Mesenchymal stem cell (in vitro differentiated cells and primary cell): ENCODE measurements at regions not wholly inside any gene's neighbourhood (a gene's known extent, or its start where the extent isn't known, plus 50 kb on each side); places are given as distances from the start of the nearest gene placed in this dataset.
A peak's percentile ranks its signal among the peaks of the same experiment; 100 is the strongest.

Source experiments
- DNase-seq: peaks from one replicate; pipeline ENCODE4 v3.0.0-alpha.2; 2013
- H2AFZ ChIP-seq: one replicate; pipeline ENCODE4 v1.6.1; 2013; ENCODE audit warnings: low read depth, mild to moderate bottlenecking, control low read depth, inconsistent platforms, low read length, moderate library complexity
- H2AK5ac ChIP-seq: 2 replicates; pipeline ENCODE4 v1.6.1; 2013; ENCODE audit warnings: low read length, moderate library complexity, mild to moderate bottlenecking, inconsistent platforms; ENCODE audit not compliant: severe bottlenecking
- H2BK120ac ChIP-seq: one replicate; pipeline ENCODE4 v1.6.1; 2013; ENCODE audit warnings: low read depth, mild to moderate bottlenecking, inconsistent platforms, low read length, moderate library complexity
- H2BK12ac ChIP-seq, 2 experiments: one replicate each; pipeline ENCODE4 v1.6.1; 2013; ENCODE audit warnings: inconsistent platforms in 2 of 2, low read length in 2 of 2, mild to moderate bottlenecking in 2 of 2, moderate library complexity in 2 of 2, control low read depth in 1 of 2
- H2BK15ac ChIP-seq: one replicate; pipeline ENCODE4 v1.6.1; 2013; ENCODE audit warnings: mild to moderate bottlenecking, low read depth, inconsistent platforms; ENCODE audit not compliant: poor library complexity, severe bottlenecking
- H2BK5ac ChIP-seq: 2 replicates; pipeline ENCODE4 v1.6.1; 2013; ENCODE audit warnings: low read depth, mild to moderate bottlenecking, low read length, control low read depth, inconsistent platforms; ENCODE audit not compliant: poor library complexity, severe bottlenecking
- H3K14ac ChIP-seq, 2 experiments: one replicate each; pipeline ENCODE4 v1.6.1; 2013; ENCODE audit warnings: inconsistent platforms in 2 of 2, low read length in 2 of 2, control low read depth in 1 of 2, mild to moderate bottlenecking in 1 of 2, moderate library complexity in 1 of 2
- H3K18ac ChIP-seq, 2 experiments: one replicate each; pipeline ENCODE4 v1.6.1; 2013; ENCODE audit warnings: inconsistent platforms in 2 of 2, low read length in 2 of 2, control low read depth in 1 of 2, low read depth in 1 of 2, mild to moderate bottlenecking in 1 of 2
- H3K23ac ChIP-seq, 2 experiments: one replicate each; pipeline ENCODE4 v1.6.1; 2013; ENCODE audit warnings: inconsistent platforms in 2 of 2, low read length in 2 of 2, mild to moderate bottlenecking in 2 of 2, moderate library complexity in 2 of 2, control low read depth in 1 of 2
- H3K27ac ChIP-seq: 2 replicates; pipeline ENCODE4 v1.5.1; 2013; ENCODE audit warnings: mild to moderate bottlenecking, moderate library complexity, low read length, control low read depth, inconsistent platforms; ENCODE audit not compliant: poor library complexity, severe bottlenecking
- H3K27me3 ChIP-seq, 2 experiments: 2 replicates each; pipeline versions ENCODE4 v1.6.1 to v1.7.0; 2013; ENCODE audit warnings: low read length in 2 of 2, mild to moderate bottlenecking in 2 of 2, moderate library complexity in 2 of 2, control low read depth in 1 of 2, inconsistent platforms in 1 of 2; ENCODE audit not compliant: control insufficient read depth in 1 of 2, insufficient read depth in 1 of 2
- H3K36me3 ChIP-seq, 2 experiments: 2 replicates each; pipeline versions ENCODE4 v1.6.1 to v1.7.0; 2013; ENCODE audit warnings: low read length in 2 of 2, control low read depth in 1 of 2, inconsistent platforms in 1 of 2, low read depth in 1 of 2, mild to moderate bottlenecking in 1 of 2; ENCODE audit not compliant: insufficient read depth in 2 of 2, control insufficient read depth in 1 of 2
- H3K4ac ChIP-seq, 2 experiments: one replicate each; pipeline ENCODE4 v1.6.1; 2013; ENCODE audit warnings: inconsistent platforms in 2 of 2, low read length in 2 of 2, mild to moderate bottlenecking in 2 of 2, moderate library complexity in 2 of 2, control low read depth in 1 of 2, low read depth in 1 of 2
- H3K4me1 ChIP-seq: 2 replicates; pipeline ENCODE4 v1.6.1; 2013; ENCODE audit warnings: low read depth, low read length, control low read depth; ENCODE audit not compliant: control insufficient read depth, insufficient read depth
- H3K4me2 ChIP-seq: 2 replicates; pipeline ENCODE4 v1.6.1; 2013; ENCODE audit warnings: low read length, mild to moderate bottlenecking, inconsistent platforms; ENCODE audit not compliant: poor library complexity, severe bottlenecking
- H3K4me3 ChIP-seq, 2 experiments: 2 replicates each; pipeline versions ENCODE4 v1.5.1 to v1.7.0; 2013; ENCODE audit warnings: low read length in 2 of 2, mild to moderate bottlenecking in 2 of 2, control low read depth in 1 of 2, low read depth in 1 of 2; ENCODE audit not compliant: insufficient read depth in 1 of 2
- H3K79me1 ChIP-seq: replicated peaks from 2 replicates; pipeline ENCODE4 v1.6.1; 2013; ENCODE audit warnings: mild to moderate bottlenecking, control low read depth, low read length, inconsistent platforms; ENCODE audit not compliant: poor library complexity, severe bottlenecking
- H3K9ac ChIP-seq: 2 replicates; pipeline ENCODE4 v1.7.0; 2013; ENCODE audit warnings: mild to moderate bottlenecking, low read length, moderate library complexity
- H3K9me3 ChIP-seq: 2 replicates; pipeline ENCODE4 v1.7.0; 2013; ENCODE audit warnings: mild to moderate bottlenecking, low read length; ENCODE audit not compliant: control insufficient read depth
- H4K8ac ChIP-seq: one replicate; pipeline ENCODE4 v1.6.1; 2013; ENCODE audit warnings: inconsistent platforms, mild to moderate bottlenecking, low read length, moderate library complexity
- H4K91ac ChIP-seq: one replicate; pipeline ENCODE4 v1.6.1; 2013; ENCODE audit warnings: mild to moderate bottlenecking, low read length, inconsistent platforms
- WGBS: methylation state at CpG from one replicate; pipeline ENCODE4 v1.1.7; 2013; ENCODE audit warnings: mixed read lengths; 5-methylcytosine and 5-hydroxymethylcytosine counted together

DNA sequence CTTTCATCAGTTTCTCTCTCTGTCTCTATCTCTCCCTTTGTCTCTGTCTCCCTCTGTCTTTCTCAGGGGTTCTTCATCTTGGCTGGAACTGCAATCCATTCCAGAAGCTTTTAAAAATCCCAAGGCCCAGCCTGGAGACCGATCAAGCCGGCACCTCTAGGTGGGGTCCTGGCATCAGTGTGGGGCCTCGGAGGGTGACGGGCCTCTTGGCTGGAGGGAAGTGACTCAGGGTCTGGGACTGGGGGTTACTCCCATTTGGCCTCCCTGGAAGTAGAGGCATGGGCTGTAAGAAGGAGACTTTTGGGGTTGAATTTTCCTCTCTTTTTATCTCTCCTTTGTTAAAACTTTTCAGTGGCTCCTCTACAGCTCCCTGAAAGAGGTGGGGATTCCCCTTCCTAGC, 52.8 kb upstream of the OTOF start:
- Histone ChIP-seq H3K9ac (no peak overlapping the region), H4K8ac (no peak overlapping the region), H2BK12ac (no peak overlapping the region), H3K4me1 (peaks cover 4% of the 10 kb centered on the region), H3K27me3 (peaks cover 56 to 66% of the 10 kb centered on the region in 2 experiments), H3K36me3 (no peaks in the 10 kb centered on the region), H2BK5ac (no peak overlapping the region), H3K79me1 (no peaks in the 10 kb centered on the region), H3K27ac (no peak overlapping the region), H2AFZ (no peak overlapping the region), H3K23ac (no peak overlapping the region), H2BK15ac (no peak overlapping the region), H3K14ac (no peak overlapping the region), H3K4me3 (peak overlapping the region in 1 of 2 experiments; percentile 11), H3K4ac (no peak overlapping the region), H3K4me2 (no peak overlapping the region), H2BK120ac (no peak overlapping the region), H4K91ac (no peak overlapping the region), H3K9me3 (no peaks in the 10 kb centered on the region), H3K18ac (no peak overlapping the region), H2AK5ac (no peak overlapping the region)
- DNase-seq = peak; percentile 20
- WGBS = 51% methylated on average over 4 of the region's 4 CpGs

DNA sequence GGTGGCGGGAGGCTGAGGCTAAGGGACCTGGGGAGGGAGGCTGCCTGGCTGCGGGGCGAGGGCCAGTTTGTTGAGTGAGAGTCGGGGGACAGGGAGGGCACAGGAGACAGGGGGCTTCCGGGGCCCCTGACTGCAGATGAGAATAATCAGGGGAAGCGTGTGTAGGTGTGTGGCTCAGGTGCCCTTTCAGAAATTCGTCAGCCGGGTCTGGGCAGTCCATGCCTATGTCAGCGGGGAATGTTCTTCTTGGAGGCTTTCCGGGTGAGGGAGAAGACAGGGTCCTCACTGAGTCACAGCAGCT, 52.3 kb upstream of the OTOF start:
- Histone ChIP-seq H2AFZ (no peak overlapping the region), H3K4me2 (no peak overlapping the region), H3K4me1 (peaks cover 4% of the 10 kb centered on the region), H3K36me3 (no peaks in the 10 kb centered on the region), H4K91ac (no peak overlapping the region), H3K9me3 (no peaks in the 10 kb centered on the region), H3K79me1 (no peaks in the 10 kb centered on the region), H2BK12ac (no peak overlapping the region), H2BK5ac (no peak overlapping the region), H3K23ac (no peak overlapping the region), H3K4ac (no peak overlapping the region), H2BK15ac (no peak overlapping the region), H3K9ac (peak overlapping the region; percentile 18), H3K27ac (no peak overlapping the region), H4K8ac (no peak overlapping the region), H2BK120ac (no peak overlapping the region), H3K4me3 (peak overlapping the region in 1 of 2 experiments; percentile 11), H3K27me3 (peaks cover 50 to 61% of the 10 kb centered on the region in 2 experiments), H3K18ac (no peak overlapping the region), H3K14ac (no peak overlapping the region), H2AK5ac (no peak overlapping the region)
- no peak for DNase-seq
- WGBS = 85% methylated on average over 10 of the region's 10 CpGs

DNA sequence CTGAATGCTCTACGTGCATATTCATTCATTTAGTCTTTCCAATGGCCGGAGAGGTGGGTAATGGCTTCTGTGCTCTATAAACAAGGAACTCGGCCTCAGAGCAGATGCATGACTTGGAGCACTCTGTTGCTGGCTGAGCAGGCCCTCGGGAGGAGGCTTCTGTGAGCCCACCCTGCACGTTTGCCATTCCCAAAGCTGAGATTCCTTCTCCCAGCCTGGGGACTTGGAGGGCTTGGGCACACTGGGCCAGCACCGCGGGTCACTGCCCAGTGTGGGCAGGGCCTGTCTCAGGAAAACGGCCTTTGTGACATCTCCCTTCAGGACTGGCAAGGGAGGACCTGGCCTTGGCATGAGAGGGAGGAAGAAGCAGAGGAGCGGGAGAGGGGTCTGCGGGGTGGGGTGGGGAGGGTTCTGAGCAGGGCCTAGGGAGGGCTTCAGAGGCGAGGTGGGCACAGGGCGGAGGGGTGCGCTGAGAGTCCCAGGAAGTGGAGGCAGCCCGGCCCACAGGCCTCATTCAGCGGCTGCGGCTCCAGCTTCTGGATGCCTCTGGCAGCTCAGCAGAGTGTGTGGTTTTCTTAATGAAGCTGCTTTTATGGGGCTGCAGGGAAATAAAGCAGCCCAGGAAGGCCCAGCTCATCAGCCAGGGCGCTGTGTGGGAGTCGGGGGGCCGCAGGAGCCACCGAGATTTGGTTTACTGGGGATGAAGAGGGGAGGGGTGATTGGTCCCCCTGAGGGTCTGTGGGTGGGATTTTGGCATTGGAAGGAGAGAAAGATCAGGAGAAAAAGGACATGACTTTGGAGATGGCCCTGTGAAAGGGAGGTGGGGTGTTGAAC, 51.7 kb upstream of the OTOF start:
- H4K91ac ChIP-seq = no peak overlapping the region
- H3K18ac ChIP-seq = no peak overlapping the region
- H3K4me3 ChIP-seq = no peak overlapping the region
- H2BK5ac ChIP-seq = no peak overlapping the region
- no peak overlapping the region for H2AFZ ChIP-seq
- H3K14ac ChIP-seq = no peak overlapping the region
- no peak for DNase-seq
- H2BK12ac ChIP-seq = no peak overlapping the region
- 83% methylated on average over 20 of the region's 20 CpGs for WGBS
- no peak overlapping the region for H4K8ac ChIP-seq
- H3K27ac ChIP-seq = no peak overlapping the region
- no peak overlapping the region for H3K23ac ChIP-seq
- H3K4me2 ChIP-seq = no peak overlapping the region
- H3K36me3 ChIP-seq = no peaks in the 10 kb centered on the region
- H3K79me1 ChIP-seq = no peaks in the 10 kb centered on the region
- H3K9me3 ChIP-seq = no peaks in the 10 kb centered on the region
- no peak overlapping the region for H3K4ac ChIP-seq
- peak overlapping the region; percentile 18 for H3K9ac ChIP-seq
- H3K4me1 ChIP-seq = peaks cover 4% of the 10 kb centered on the region
- H2BK120ac ChIP-seq = no peak overlapping the region
- no peak overlapping the region for H2BK15ac ChIP-seq
- H2AK5ac ChIP-seq = no peak overlapping the region
- H3K27me3 ChIP-seq = peaks cover 50 to 55% of the 10 kb centered on the region in 2 experiments

DNA sequence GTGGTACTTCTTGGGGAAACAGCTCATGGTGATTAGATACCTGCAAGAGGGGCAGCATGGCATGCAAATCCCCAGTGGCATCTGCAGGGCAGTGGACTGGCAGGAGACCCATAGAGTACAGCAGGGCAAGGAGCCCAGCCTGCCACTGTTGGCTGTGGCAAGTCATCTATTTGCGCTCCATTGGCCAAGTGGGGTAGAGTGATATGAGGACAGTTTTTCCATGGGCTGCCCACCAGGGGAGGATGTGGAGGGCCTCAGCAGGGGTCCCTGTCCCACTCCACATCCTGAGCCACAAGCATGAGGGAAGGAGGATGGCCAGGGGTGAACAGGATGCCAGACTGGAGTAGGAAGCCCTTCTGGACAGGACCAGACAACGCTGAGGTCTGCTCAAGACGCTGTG, 50.9 kb upstream of the OTOF start:
- no peak overlapping the region for H4K8ac ChIP-seq
- H3K18ac ChIP-seq = no peak overlapping the region
- H3K9ac ChIP-seq = no peak overlapping the region
- H2BK5ac ChIP-seq = no peak overlapping the region
- H3K4me1 ChIP-seq = peaks cover 4% of the 10 kb centered on the region
- H3K4me3 ChIP-seq = no peak overlapping the region
- no peak overlapping the region for H3K4ac ChIP-seq
- H2BK12ac ChIP-seq = no peak overlapping the region
- WGBS = 100% methylated on average over 1 of the region's 3 CpGs
- H3K23ac ChIP-seq = no peak overlapping the region
- H3K36me3 ChIP-seq = no peaks in the 10 kb centered on the region
- no peak overlapping the region for H2BK120ac ChIP-seq
- H3K9me3 ChIP-seq = no peaks in the 10 kb centered on the region
- no peak overlapping the region for H2AK5ac ChIP-seq
- no peak for DNase-seq
- no peak overlapping the region for H2AFZ ChIP-seq
- H3K27ac ChIP-seq = no peak overlapping the region
- peaks cover 46 to 49% of the 10 kb centered on the region in 2 experiments for H3K27me3 ChIP-seq
- no peak overlapping the region for H3K14ac ChIP-seq
- no peaks in the 10 kb centered on the region for H3K79me1 ChIP-seq
- no peak overlapping the region for H3K4me2 ChIP-seq
- no peak overlapping the region for H4K91ac ChIP-seq
- H2BK15ac ChIP-seq = no peak overlapping the region
